HK-2 (cell line): ENCODE measurements at regions not wholly inside any gene's neighbourhood (a gene's known extent, or its start where the extent isn't known, plus 50 kb on each side); places are given as distances from the start of the nearest gene placed in this dataset.
"Not testable (repeated sequence)": the region's sequence is repeated elsewhere in the genome, so short reads cannot be mapped to it uniquely, and the experiment has no call there.

Experiments used
- DNase-seq: peaks from one replicate; pipeline ENCODE4 v3.0.0-alpha.2; 2018; ENCODE audit not compliant: unreplicated experiment

DNA sequence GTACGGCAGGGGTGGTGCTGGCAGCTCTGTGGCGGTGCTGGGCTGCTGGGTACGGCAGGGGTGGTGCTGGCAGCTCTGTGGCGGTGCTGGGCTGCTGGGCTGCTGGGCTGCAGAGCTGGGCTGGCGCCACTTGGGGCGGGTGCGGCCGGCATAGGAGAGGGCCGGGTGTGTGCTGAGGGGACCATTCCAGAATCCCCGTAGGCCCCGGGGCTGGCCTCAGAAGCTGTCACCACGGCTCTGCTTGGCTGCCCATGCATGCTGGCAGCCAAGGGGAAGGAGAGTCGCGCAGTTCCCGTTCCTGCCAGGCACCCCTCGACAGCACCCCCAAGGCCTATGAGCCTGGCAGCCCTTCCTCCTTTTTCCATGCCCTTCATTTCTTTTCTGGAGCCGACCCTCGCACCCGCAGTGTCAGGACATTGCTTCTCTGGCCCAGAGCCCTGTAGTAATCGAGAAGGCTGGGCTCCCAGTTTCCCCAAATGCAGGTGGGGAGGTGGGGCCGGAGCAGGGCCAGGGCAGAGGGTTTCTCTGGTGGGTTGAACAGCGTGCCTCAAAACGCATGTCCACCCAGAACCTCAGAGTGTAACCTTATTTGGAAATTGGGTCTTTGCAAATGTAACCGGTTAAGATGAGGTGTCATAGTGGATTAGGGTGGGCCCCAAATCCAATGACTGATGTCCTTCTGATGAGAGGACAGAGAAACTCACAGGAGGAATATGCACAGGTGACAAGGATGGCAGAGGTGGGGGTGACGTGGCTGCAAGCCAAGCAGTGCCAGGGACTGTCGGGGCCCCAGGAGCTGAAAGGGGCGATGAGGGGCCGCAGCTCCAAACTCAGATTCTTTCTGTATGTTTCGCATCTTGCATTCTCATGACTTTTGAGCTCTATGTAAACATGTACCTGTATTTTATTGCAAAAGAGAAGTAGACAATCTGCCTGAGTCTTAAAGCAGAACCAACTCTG is 71.0 kb upstream of the ACTRT2 start:
- DNase-seq: no peak

DNA sequence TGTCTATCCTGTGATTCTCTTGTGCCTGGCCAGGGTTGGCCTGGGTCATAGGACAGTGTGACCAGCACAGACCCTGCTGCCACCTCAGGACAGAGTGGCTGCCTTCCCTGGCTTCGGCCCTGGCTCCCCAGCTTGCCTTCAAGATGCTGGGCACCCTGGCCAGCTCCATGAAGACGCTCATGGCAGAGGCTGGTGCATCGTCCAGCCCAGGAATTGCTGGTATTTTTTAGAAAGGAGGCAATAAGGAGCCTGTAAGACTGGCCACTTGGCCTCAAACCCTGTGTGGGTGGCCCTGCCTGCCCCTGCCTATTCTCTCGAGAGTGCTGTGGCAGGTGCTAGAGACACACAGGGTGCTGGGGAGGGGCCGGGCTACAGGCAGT is 70.4 kb upstream of the ACTRT2 start:
- no peak for DNase-seq

DNA sequence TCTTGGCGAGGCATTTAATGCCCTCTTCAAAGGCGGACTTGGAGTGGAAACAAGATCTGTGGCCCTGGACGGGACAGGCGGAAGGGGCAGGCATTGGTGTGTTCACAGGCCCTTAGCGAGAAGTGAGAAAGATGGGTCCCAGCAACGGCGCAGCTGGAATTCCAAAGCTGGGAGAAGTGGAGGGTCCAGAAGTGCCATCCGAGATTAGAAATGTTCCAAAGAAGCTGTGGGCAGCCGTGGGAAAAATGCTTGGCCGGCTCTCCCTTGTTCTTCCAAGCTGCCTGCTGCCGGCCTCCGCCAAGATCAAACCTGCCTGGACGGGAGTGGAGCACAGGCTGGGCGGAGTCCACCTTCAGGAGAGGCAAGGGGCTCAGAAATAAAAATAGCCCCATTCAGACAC is 69.4 kb upstream of the ACTRT2 start:
- DNase-seq: no peak

- DNase-seq: no peak
Measured at GRCh38 chr1:2952371-2952770, 68.9 kb upstream of the ACTRT2 start.

DNA sequence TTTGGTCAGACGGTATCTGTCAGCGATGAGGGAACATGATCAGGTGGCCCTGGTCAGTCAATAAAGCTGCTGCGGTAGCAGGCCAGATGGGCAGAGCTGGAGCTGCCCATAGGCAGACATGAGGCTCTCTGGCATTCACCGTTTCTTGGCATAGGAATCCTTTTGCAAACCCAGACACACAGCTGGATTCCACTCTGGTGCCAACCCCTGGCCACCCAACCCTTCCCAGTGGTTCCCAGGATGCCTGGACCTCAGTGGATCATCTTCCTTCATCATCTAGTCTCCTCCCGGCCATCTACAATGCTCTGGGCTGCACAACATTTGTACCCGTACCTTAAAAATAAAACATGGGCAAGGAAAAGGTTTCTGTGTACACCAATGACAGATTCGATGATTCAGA is 68.3 kb upstream of the ACTRT2 start:
- DNase-seq: no peak

DNA sequence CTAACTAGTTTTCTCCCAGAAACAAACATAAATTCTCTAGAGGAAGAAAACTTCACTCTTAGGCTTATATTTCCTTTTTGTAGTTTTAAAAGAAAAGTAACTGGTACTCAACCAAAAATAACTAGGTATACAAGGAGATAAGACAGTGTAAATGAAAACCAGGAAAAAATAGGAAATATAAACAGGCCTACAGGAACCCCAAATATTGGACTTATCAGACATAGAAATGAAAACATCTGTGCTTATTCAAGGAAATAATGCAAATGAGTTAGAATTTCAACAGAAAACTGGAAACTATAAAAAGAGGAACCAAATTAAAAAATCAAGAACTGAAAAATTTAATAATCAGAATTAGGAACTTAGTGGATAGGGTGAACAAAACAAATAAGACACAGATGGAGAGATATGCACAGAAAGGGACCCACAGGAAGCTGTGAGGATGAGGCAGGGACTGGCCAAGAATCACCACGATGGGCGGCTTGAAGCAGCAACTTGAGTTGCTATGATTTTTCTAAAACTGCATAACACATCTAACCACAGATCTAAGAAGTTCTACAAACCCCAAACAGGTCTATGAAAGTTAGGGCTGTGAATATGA is 67.5 kb upstream of the ACTRT2 start:
- no peak for DNase-seq

GRCh38 chr1:2955652-2956051 is 65.6 kb upstream of the ACTRT2 start:
- no peak for DNase-seq

DNA sequence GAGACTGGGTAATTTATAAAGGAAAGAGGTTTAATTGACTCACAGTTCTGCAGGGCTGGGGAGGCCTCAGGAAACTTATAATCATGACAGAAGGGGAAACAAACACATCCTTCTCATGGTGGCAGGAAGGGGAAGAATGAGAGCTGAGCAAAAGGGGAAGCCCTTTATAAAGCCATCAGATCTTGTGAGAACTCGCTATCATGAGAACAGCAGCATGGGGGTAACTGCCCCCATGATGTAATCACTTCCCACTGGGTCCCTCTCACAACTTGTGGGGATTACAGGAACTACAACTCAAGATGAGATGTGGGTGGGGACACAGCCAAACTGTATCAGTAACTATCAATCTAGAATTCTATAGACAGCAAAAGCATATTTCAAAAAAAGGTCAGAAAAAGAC is 64.7 kb upstream of the ACTRT2 start:
- no peak for DNase-seq

DNA sequence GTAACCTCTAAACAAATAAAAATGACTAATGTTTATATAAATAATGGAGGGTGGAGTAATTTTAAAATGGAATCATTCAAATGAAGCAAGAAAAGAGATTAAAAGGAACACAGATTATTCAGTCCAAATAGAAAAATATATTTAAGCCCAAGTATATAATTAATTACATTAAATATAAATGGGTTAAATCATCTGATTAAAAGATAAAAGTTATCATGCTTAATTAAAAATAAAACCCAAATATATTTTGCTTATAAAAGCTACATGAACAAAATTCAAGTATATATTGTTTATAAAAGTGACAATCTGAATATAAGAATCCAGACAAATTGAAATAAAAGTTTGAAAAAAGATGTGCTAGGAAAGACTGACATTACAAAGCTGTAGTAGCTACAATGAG is 63.9 kb upstream of the ACTRT2 start:
- DNase-seq: no peak

- DNase-seq: not testable (repeated sequence)
Measured at GRCh38 chr1:2959881-2960280, 61.4 kb upstream of the ACTRT2 start.

GRCh38 chr1:2961081-2961480 is 60.2 kb upstream of the ACTRT2 start:
- no peak for DNase-seq

GRCh38 chr1:2961661-2962060 is 59.6 kb upstream of the ACTRT2 start:
- no peak for DNase-seq

- no peak for DNase-seq
Measured at GRCh38 chr1:2962061-2962460, 59.2 kb upstream of the ACTRT2 start.

GRCh38 chr1:2962541-2962940 is 58.7 kb upstream of the ACTRT2 start:
- DNase-seq: no peak

- DNase-seq: no peak
Measured at GRCh38 chr1:2962946-2963345, 58.3 kb upstream of the ACTRT2 start.

GRCh38 chr1:2965676-2966075 is 55.6 kb upstream of the ACTRT2 start:
- DNase-seq: no peak

DNA sequence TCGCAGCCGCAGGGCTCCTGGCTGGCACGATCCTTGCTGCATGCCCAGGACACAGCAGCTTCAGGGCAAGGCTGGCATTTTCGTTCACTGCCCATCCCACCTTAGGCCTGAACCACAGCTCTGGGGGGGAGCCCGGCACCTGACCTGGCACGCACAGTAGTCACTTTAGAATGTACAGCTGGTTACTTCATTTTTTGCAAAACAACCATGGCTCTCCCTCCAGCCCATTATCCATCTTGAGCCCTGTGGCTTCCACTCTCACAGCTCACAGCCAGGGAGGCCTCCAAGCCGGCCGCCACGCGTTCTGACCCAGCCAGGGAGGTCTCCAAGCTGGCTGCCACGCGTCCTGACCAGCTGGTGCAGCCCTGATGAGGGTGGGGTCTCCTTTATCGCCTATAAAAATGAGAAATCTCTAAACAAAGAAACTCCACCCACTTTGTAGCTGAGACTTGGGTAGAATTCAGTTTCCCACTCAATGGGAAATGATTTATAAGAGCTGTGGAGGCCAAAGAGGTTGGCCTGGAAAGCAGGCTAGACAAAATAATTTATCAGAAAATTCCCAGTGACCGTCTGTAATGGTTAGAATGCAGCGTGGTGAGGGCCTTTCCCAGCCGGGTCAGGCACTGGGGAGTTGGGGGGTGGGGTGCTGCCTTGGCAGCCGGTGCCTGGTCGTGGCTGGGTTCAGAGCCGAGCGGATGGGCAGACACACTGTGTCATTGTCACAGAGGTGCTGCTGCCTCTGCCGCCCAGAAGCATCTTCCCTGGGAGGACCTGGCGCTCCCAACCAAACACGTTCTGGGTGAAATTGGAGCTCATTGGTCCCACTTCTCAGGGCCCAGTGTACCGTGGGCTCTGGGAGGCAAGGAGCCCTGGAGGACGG is 54.6 kb upstream of the ACTRT2 start:
- no peak for DNase-seq

DNA sequence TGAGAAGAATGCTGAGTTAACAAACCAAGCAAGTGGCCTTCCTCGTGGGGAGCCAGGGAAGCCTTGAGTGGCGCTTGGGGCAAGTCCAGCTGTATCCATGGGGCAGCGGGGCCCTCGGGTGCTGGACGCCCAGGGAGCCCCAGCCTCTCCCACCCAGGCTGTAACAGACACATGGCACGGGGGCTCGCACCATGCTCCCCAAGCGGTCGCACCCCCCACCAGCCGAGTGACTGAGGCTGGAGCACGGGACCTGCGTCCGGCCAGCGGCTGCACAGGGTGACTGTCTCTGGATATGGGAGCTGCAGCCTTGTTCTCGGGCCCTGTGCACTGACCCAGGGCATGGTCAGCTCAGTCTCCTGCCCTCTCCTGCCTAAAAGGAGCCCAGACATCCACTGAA is 53.9 kb upstream of the ACTRT2 start:
- no peak for DNase-seq

DNA sequence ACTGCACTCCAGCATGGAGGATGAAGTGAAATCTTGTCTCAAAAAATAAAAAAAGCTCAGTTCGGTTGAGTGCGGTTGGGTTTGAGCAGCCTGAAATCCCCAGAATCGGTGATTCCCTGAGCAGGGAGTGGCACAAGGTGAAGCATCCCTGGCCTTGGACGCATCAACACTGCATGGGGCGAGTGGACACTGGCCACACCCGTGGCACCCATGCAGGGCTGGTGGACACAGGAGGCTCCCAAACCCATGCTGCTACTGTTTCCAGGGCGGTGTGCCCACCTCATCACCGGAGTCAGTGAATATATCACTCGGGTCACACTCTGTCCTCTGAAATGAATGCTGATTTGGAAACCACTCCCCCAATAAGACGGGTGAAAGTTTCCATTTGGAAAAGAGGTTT is 53.4 kb upstream of the ACTRT2 start:
- no peak for DNase-seq

DNA sequence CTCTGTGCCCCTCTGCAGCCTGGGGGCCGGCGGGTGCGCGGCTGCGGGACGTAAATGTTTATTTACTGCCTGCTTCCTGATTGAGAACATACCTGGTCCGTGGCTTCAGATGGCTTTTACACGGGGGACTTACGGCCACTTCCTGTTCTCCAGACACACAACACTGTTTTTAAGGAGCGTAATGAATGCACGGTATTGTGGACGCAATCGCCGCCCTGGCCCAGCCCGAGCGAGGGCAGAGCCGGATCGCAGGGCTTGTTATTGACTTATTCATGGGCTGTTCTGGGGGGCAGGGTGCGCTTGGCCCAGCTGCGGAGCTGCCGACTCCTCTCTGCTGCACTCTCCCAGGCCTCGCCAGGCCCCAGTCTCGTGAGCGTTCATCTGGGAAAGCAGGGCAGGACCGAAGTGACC is 52.8 kb upstream of the ACTRT2 start:
- no peak for DNase-seq

- no peak for DNase-seq
Measured at GRCh38 chr1:2969011-2969844, 52.0 kb upstream of the ACTRT2 start.
